Activated naive CD8-positive, alpha-beta T cell treated with anti-CD3 and anti-CD28 coated beads for 36 hours (primary cell): ENCODE measurements at regions not wholly inside any gene's neighbourhood (a gene's known extent, or its start where the extent isn't known, plus 50 kb on each side); places are given as distances from the start of the nearest gene placed in this dataset.

ENCODE experiments used
- DNase-seq: peaks from one replicate; pipeline ENCODE4 v3.0.0; 2021
- H3K27ac Mint-ChIP-seq: one replicate; pipeline ENCODE4 v1.8.0; 2022; ENCODE audit warnings: mild to moderate bottlenecking, moderate library complexity, mixed read lengths
- H3K27me3 Mint-ChIP-seq: one replicate; pipeline ENCODE4 v1.8.0; 2022; ENCODE audit warnings: mild to moderate bottlenecking, mixed read lengths
- H3K36me3 Mint-ChIP-seq: one replicate; pipeline ENCODE4 v1.8.0; 2021; ENCODE audit warnings: mild to moderate bottlenecking, mixed read lengths
- H3K4me1 Mint-ChIP-seq: one replicate; pipeline ENCODE4 v1.8.0; 2021; ENCODE audit warnings: mixed read lengths
- H3K4me3 Mint-ChIP-seq: one replicate; pipeline ENCODE4 v1.8.0; 2022; ENCODE audit warnings: mild to moderate bottlenecking, moderate library complexity, mixed read lengths
- H3K9me3 Mint-ChIP-seq: one replicate; pipeline ENCODE4 v1.8.0; 2022; ENCODE audit warnings: mixed read lengths

DNA sequence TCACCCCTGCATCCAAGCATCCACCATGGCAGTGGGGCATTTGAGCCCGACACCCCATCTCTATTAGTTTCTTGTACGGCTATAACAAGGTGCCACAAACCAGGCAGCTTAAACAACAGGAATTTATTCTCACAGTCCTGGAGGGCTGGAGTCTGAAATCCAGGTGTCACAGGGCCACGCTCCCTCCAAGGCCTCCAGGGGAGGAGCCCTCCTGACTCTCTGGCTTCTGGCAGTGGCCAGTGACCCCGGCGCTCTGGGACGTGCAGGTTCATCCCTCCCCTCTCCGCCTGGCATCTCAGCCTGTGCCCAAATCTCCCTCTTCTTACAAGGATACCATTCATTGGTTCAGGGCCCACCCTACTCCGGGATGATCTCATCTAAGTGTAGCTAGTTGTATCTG is 394.5 kb upstream of the IRX1 start:
- H3K9me3 Mint-ChIP-seq = peaks cover 1% of the 10 kb centered on the region
- H3K27me3 Mint-ChIP-seq = peaks cover 40% of the 10 kb centered on the region
- no peak for DNase-seq
- no peaks in the 10 kb centered on the region for H3K36me3 Mint-ChIP-seq
- no peak overlapping the region for H3K4me3 Mint-ChIP-seq
- peaks cover 5% of the 10 kb centered on the region for H3K4me1 Mint-ChIP-seq
- H3K27ac Mint-ChIP-seq = no peak overlapping the region

DNA sequence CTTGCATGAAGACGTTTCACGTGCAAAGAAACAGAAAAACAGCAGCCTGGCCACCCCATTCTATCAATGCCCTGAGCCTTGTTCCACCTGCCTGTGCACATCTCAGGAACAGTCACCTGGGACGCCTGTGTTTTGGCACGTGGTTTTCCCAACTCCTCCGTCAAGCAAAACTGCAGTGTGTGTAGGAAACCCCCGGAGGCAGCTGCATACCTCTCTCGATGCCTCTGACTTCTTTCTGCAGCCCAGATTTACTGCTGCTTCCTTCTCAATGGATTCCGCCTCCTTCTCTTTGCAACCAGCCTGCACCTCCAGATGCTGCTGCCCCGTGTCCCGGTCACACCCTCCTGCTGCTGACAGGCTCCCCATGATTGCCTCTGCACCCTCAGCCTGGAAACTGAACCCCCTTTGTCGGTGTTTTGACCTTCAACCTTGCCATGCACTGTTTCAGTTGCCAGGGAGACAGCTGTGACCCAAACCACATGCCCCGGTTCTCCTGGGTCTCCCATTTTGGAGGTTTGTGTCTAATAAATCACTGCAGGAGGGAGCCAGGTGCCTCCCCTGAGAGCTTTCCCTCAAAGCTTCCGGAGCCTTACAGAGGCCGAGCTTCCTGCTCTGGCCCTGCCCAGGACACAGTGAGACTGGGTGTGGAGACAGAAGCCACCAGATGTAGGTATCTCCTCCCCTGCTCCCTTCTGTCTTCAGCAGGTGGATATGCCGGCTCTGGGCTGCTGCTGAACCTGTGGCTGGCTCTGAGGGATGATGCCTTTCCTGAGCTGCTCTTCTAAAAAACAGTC is 395.5 kb upstream of the IRX1 start:
- peaks cover 1% of the 10 kb centered on the region for H3K9me3 Mint-ChIP-seq
- H3K27ac Mint-ChIP-seq = no peak overlapping the region
- H3K27me3 Mint-ChIP-seq = peaks cover 47% of the 10 kb centered on the region
- H3K4me3 Mint-ChIP-seq = no peak overlapping the region
- no peaks in the 10 kb centered on the region for H3K36me3 Mint-ChIP-seq
- peaks cover 5% of the 10 kb centered on the region for H3K4me1 Mint-ChIP-seq
- no peak for DNase-seq

DNA sequence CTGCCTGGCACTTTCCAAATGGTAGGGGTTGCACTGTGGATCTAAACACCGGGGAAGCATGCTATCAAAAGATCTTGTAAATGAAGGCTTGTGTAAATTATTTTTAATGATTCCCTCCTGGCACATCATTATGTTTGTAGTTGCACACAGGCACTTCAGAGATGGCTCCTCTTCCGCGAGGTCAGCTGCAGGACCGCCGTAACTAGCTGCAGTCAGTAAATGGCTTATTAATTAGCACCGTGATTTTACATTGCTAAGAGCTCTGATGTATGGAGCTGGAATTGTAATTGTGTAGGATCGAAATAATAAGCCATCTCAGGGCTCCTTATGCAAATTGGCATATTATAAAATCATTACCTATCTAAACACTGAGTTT is 397.6 kb upstream of the IRX1 start:
- Mint-ChIP-seq H3K9me3 (peaks cover 1% of the 10 kb centered on the region), H3K27me3 (peaks cover 51% of the 10 kb centered on the region), H3K36me3 (no peaks in the 10 kb centered on the region), H3K4me3 (no peak overlapping the region), H3K4me1 (peaks cover 5% of the 10 kb centered on the region), H3K27ac (no peak overlapping the region)
- DNase-seq = no peak

DNA sequence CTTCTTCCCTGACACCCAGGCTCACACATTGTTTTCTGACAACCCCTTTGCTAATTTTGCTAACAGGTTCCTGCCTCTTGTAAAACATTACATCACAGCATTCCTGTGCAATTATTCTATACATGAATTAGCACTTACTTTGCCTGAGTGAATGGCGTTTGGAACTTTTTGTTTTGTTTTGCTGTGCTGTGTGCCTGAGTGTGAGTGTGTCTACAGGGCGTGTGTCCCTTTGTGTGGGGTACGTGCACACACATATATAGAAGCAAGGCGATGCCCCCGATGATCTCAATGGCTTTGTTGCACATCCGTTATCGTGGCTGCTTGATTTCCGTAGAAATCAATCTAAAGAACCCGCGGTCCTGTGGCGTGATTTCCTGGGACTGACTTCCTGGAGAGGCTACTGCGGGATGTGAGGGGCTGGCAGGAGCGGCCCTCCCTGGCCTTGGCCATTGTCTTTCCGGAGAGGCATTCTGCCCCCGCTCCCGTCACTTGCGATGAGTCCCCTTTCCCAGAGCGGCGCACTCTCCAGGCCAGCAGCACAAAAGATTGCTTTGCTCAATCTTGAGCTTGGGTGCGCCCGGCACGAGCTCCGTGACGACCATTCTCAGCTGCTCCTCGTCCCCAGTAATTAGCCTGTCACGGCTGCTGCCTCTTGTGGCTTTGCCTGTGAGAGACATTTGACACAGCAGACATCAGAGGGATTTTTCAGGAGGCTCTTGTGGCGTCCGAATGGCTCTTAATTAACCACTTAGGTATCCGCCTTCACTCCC is 398.1 kb upstream of the IRX1 start:
- no peak overlapping the region for H3K4me3 Mint-ChIP-seq
- no peaks in the 10 kb centered on the region for H3K36me3 Mint-ChIP-seq
- H3K27me3 Mint-ChIP-seq = peaks cover 51% of the 10 kb centered on the region
- no peak for DNase-seq
- H3K9me3 Mint-ChIP-seq = no peaks in the 10 kb centered on the region
- peaks cover 5% of the 10 kb centered on the region for H3K4me1 Mint-ChIP-seq
- H3K27ac Mint-ChIP-seq = no peak overlapping the region

DNA sequence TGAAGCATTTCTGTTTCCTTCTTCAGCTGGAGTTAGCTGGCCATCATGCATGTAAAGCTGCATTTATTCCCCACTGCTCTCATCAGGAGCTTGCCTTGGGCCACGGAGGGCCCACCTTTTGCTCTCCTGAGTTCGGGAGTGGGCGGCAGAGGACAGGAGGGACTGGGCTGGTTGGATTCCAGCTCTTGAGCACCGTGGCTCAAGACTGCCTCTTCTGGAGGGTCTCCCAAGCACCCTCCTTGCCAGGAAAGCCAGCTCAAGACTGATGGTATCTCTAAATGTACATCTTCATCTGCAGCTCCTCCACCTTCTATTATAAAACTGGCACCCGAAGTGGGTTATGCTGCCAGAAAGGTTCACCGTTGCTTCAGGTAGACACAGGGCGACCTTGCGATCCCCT is 399.6 kb upstream of the IRX1 start:
- peaks cover 51% of the 10 kb centered on the region for H3K27me3 Mint-ChIP-seq
- no peak overlapping the region for H3K4me3 Mint-ChIP-seq
- no peak for DNase-seq
- peaks cover 5% of the 10 kb centered on the region for H3K4me1 Mint-ChIP-seq
- H3K27ac Mint-ChIP-seq = no peak overlapping the region
- H3K9me3 Mint-ChIP-seq = no peaks in the 10 kb centered on the region
- H3K36me3 Mint-ChIP-seq = no peaks in the 10 kb centered on the region

DNA sequence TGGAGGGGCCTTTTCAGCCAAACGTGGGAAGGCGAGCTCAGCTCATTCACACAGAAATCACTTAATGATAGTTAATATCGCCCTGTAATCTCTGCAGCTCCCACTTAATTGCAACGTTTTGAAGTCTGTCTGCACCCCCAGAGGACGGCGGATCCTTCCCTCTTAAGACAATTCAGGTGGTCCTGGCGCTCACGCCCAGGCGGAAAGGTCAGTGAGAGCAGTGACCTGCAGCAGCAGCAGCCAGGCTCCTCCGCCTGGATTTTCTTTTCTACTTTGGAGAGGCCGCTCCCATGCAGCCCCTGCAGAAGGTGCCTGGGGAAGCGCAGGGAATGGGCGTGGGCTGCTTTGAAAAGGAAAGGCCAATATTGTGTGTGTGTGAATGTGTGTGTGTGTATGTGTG is 400.9 kb upstream of the IRX1 start:
- Mint-ChIP-seq H3K27me3 (peaks cover 45% of the 10 kb centered on the region), H3K4me1 (peaks cover 5% of the 10 kb centered on the region), H3K4me3 (no peak overlapping the region), H3K9me3 (no peaks in the 10 kb centered on the region), H3K36me3 (no peaks in the 10 kb centered on the region), H3K27ac (no peak overlapping the region)
- DNase-seq = no peak

DNA sequence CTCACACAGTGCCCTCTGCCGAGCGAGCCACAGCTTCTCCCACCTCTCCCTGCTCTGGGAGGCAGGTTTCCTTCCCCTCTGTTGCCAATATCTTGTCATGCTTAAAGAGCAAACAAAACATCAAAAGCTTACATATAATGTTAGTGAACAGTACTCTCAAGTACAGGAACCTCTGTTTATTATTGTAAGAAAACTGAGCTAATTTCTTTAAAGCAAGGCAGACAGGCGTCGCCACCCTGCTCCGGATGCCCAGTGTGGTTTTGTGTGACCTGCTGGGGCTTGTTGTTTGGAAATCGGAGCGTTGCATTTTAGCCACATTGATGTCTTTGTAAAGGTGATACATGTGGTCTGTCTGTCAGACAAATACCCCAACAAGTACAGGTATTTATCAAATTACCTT is 401.4 kb upstream of the IRX1 start:
- H3K27ac Mint-ChIP-seq = no peak overlapping the region
- no peaks in the 10 kb centered on the region for H3K9me3 Mint-ChIP-seq

DNA sequence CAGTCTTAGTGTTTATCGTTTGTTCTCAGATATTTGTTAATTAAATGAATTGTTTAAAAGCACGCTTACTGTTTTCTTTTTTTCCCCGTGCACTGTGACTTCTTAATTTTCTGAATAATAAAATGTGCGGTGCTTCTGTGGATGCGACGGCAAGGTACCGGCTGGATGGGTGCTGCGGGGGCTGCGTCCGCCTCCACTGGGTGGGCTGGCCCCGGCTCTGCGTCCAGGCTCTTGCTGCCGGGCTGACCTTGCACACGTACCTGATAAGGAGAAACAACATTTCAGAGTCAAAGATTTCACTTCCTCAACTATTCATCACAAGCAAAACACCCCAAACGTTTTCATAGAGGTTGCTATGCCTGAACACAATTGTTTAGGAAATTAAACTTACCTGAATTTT is 404.0 kb upstream of the IRX1 start:
- Mint-ChIP-seq H3K9me3 (no peaks in the 10 kb centered on the region), H3K4me3 (no peak overlapping the region), H3K27ac (no peak overlapping the region), H3K36me3 (no peaks in the 10 kb centered on the region), H3K27me3 (peaks cover 16% of the 10 kb centered on the region), H3K4me1 (no peaks in the 10 kb centered on the region)
- DNase-seq = no peak

More for the DNA sequence above, 401.4 kb upstream of the IRX1 start:
- no peaks in the 10 kb centered on the region for H3K36me3 Mint-ChIP-seq
- peaks cover 41% of the 10 kb centered on the region for H3K27me3 Mint-ChIP-seq
- peaks cover 5% of the 10 kb centered on the region for H3K4me1 Mint-ChIP-seq
- no peak for DNase-seq
- no peak overlapping the region for H3K4me3 Mint-ChIP-seq

DNA sequence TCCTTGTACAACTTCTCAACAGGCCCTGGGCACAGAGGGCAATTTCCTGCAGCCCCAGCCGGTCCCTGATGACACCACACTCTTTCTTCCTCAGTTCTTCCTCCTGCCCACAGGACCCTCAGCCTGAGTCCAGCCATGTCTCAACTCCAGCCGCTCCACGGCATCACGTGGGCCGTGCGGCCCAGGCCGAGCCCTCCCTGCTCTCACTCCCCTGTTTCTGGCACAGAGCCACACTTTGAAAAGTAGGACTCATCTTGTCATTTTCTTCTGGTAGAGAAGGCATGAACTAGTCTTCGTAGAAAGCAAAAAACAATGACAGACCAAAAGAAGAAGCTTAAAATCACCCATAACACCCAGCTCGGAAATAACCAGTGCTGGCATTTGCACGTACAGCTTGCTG is 404.7 kb upstream of the IRX1 start:
- no peaks in the 10 kb centered on the region for H3K9me3 Mint-ChIP-seq
- no peaks in the 10 kb centered on the region for H3K36me3 Mint-ChIP-seq
- H3K4me3 Mint-ChIP-seq = no peak overlapping the region
- H3K4me1 Mint-ChIP-seq = no peaks in the 10 kb centered on the region
- no peak for DNase-seq
- no peak overlapping the region for H3K27ac Mint-ChIP-seq
- peaks cover 11% of the 10 kb centered on the region for H3K27me3 Mint-ChIP-seq

DNA sequence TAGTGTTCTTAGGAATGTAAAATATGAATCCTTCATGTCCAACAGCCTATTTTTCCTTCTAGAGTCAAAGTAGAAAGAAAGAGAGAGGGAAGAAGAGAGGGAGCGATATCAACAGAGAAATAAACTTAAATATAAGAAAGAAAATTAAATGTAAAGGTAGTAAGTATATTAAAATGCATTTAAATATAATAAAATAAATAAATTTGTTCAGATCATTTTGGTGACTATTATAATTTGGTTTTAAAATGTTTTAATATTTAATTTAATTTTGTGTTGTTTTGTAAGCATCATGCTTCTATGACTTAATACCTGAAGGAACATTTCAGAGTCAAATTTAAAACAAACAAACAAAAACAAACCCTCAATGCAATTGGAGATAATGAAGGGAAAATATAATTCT is 405.2 kb upstream of the IRX1 start:
- Mint-ChIP-seq H3K9me3 (no peaks in the 10 kb centered on the region), H3K36me3 (no peaks in the 10 kb centered on the region), H3K4me3 (no peak overlapping the region), H3K27me3 (peaks cover 7% of the 10 kb centered on the region), H3K4me1 (no peaks in the 10 kb centered on the region), H3K27ac (no peak overlapping the region)
- no peak for DNase-seq

DNA sequence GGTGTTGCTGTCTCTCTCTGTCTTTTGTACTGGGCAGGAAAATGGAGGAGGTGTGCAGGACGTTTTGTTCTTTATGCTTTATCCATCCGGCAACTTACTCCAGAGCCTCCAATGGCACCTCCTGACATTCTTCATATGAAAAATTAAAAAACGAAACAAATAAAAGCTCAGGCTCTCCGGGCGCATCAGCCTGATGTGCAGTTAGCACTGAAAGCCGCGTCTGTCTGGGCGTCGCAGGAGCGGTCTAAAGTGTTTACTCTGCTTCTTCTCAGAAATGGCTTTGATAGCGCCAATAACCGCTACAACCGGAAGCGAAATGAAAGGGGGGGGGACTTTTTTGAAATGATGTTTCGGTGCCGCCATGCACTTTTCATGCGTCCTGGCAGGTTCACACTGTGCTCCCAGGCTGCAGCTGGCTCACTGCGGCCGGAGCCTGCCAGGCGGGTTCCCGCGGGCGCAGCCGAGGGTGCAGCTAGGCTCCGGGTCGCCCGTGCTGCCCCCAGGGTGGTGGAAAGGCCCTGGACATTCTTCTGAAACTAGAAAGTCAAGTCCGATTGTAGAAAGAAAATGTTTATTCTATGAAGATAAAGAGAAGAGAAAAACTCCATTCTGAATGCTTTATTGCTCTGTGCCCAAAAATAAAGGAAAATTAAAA is 407.7 kb upstream of the IRX1 start:
- no peaks in the 10 kb centered on the region for H3K27me3 Mint-ChIP-seq
- no peaks in the 10 kb centered on the region for H3K9me3 Mint-ChIP-seq
- H3K27ac Mint-ChIP-seq = no peak overlapping the region
- no peaks in the 10 kb centered on the region for H3K4me1 Mint-ChIP-seq
- no peaks in the 10 kb centered on the region for H3K36me3 Mint-ChIP-seq
- DNase-seq = no peak
- H3K4me3 Mint-ChIP-seq = no peak overlapping the region

DNA sequence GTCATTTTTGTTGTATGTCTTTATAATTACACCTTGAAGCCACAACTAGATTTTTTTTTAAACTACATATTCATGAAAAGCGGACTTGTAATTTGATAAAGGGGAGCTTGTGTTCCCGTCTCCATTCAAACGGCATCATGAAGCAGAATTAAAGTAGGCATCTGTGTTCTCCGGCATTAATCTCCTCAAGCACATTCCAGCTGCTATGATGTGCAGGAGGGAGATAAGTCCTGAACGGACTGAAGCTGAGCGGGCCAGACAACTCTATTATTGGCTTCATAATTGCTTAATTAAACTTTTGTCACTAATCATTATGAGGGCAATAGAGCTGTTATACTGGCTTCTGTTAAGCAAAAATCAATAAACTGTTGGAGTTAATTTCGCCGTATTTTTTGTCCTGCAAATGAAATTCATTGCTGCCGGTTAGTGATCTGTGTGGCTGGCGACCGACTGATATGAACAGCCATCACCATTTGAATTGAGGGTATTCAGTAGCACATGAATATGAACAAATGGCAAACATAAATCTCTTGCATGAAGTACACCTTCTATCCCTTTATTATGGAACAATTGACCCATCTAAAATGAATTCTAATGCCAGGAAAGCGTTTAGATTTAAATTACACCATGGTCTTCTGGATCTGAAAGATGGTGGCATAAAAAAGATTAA is 408.8 kb upstream of the IRX1 start:
- H3K4me3 Mint-ChIP-seq = no peak overlapping the region
- H3K4me1 Mint-ChIP-seq = no peaks in the 10 kb centered on the region
- H3K27ac Mint-ChIP-seq = no peak overlapping the region
- DNase-seq = no peak
- no peaks in the 10 kb centered on the region for H3K9me3 Mint-ChIP-seq
- H3K36me3 Mint-ChIP-seq = no peaks in the 10 kb centered on the region
- H3K27me3 Mint-ChIP-seq = no peaks in the 10 kb centered on the region

DNA sequence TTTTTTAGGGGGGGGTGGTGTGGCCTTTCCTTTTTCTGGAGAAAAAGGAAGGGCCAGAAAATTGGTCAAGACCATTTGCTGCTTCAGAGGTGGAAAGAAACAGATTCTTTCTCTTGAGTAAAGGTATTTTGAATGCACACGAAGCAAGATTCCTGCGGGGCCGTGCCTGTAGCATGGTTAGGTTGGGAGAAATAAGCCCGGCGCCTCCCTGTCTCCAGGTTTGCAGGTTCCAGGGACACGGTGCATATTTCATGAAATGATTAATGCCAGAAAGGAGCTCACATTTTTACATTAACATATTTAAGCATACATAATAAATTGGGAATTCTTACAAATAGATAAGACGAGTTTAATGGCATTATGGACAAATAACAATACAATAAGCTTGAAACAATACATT is 409.5 kb upstream of the IRX1 start:
- DNase-seq = no peak
- H3K9me3 Mint-ChIP-seq = no peaks in the 10 kb centered on the region

DNA sequence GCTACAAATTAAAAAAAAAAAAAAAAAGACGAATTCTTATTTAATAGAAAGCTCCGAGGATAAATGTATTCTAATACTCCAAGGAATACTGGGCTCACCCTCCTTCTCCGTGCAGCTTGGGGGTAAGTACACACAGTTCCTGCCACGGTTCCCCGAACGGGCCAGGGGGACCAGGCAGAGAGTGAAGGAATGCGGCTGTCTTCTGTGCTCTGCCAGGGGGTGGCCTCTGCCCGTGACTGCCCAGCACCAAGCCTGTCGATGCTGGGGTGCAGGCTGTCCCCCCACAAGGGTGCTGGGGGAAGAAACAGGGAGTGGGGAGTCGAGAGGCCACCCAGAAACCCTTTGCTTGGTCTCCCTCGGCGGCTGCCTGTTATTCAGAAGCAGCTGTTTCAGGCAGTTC is 410.1 kb upstream of the IRX1 start:
- no peak overlapping the region for H3K27ac Mint-ChIP-seq
- no peak for DNase-seq
- H3K27me3 Mint-ChIP-seq = no peaks in the 10 kb centered on the region
- no peak overlapping the region for H3K4me3 Mint-ChIP-seq
- no peaks in the 10 kb centered on the region for H3K36me3 Mint-ChIP-seq
- H3K9me3 Mint-ChIP-seq = no peaks in the 10 kb centered on the region
- H3K4me1 Mint-ChIP-seq = no peaks in the 10 kb centered on the region

More for the DNA sequence above, 409.5 kb upstream of the IRX1 start:
- H3K4me1 Mint-ChIP-seq = no peaks in the 10 kb centered on the region
- no peak overlapping the region for H3K27ac Mint-ChIP-seq
- no peaks in the 10 kb centered on the region for H3K27me3 Mint-ChIP-seq
- H3K4me3 Mint-ChIP-seq = no peak overlapping the region
- H3K36me3 Mint-ChIP-seq = no peaks in the 10 kb centered on the region
